ENCODE measurements at regions not wholly inside any gene's neighbourhood (a gene's known extent, or its start where the extent isn't known, plus 50 kb on each side); places are given as distances from the start of the nearest gene placed in this dataset.

DNA sequence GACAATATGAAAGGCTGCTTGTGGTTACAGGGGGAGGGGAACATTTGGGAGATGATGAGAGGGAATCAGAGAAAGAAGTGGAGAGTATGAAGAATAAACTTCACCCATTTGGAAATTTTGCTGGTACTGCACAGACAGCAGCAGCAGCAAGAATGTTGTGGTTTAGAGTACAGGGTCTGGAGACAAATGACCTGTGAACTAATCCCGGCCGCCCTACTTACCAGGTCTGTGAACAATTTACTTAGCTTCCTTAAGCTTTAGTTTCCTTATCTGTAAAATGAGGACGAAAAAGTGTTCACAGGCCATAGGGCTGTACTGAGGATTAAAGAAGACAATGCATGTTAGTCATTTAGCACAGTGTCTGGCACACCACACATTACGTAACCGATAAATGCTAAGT, 685.4 kb upstream of the CELF4 start (continued):
- TF ChIP-seq POLR2A (IDR thresholded peaks at IDR 0.05; ENCODE audit: control extremely low read depth in 1 of 2, low read depth in 2 of 2, low read length in 2 of 2) (no peak), TAF7 (optimal IDR thresholded peaks at IDR 0.05; ENCODE audit: borderline replicate concordance, low read depth, low read length) (no peak), CBX5 (IDR thresholded peaks at IDR 0.05; ENCODE audit: low read depth, low read length) (no peak), NANOG (IDR thresholded peaks at IDR 0.05; ENCODE audit: insufficient read depth, low read depth, low read length, poor library complexity, severe bottlenecking) (no peak)

Data from H1 (cell line).